H9 (cell line): ENCODE measurements at regions not wholly inside any gene's neighbourhood (a gene's known extent, or its start where the extent isn't known, plus 50 kb on each side); places are given as distances from the start of the nearest gene placed in this dataset.

Source experiments
- DNase-seq: peaks from one replicate; pipeline ENCODE4 v3.0.0-alpha.2; 2017
- H2AFZ ChIP-seq: one replicate; pipeline ENCODE4 v1.6.1; 2013; ENCODE audit warnings: mild to moderate bottlenecking, low read length, control low read depth, moderate library complexity
- H2AK5ac ChIP-seq: 2 replicates; pipeline ENCODE4 v1.6.1; 2013; ENCODE audit warnings: low read length, control low read depth, mixed read lengths; ENCODE audit not compliant: insufficient read length
- H2BK120ac ChIP-seq: one replicate; pipeline ENCODE4 v1.6.1; 2013; ENCODE audit warnings: low read depth, mild to moderate bottlenecking, low read length, control low read depth, inconsistent platforms; ENCODE audit not compliant: poor library complexity, severe bottlenecking
- H2BK12ac ChIP-seq: 2 replicates; pipeline ENCODE4 v1.6.1; 2013; ENCODE audit warnings: low read length, control low read depth, mixed read lengths, low read depth; ENCODE audit not compliant: insufficient read length
- H2BK15ac ChIP-seq: 2 replicates; pipeline ENCODE4 v1.6.1; 2013; ENCODE audit warnings: low read depth, low read length, control low read depth
- H2BK20ac ChIP-seq: one replicate; pipeline ENCODE4 v1.6.1; 2013; ENCODE audit warnings: low read depth, mild to moderate bottlenecking, low read length, control low read depth, inconsistent platforms; ENCODE audit not compliant: poor library complexity, severe bottlenecking
- H2BK5ac ChIP-seq: 2 replicates; pipeline ENCODE4 v1.6.1; 2013; ENCODE audit warnings: low read length, control low read depth, mixed read lengths; ENCODE audit not compliant: insufficient read length
- H3K14ac ChIP-seq: 2 replicates; pipeline ENCODE4 v1.6.1; 2013; ENCODE audit warnings: low read length, control low read depth; ENCODE audit not compliant: insufficient read depth
- H3K18ac ChIP-seq: 2 replicates; pipeline ENCODE4 v1.6.1; 2013; ENCODE audit warnings: low read depth, mild to moderate bottlenecking, mixed read lengths, low read length, control low read depth; ENCODE audit not compliant: insufficient read length
- H3K23ac ChIP-seq: 2 replicates; pipeline ENCODE4 v1.6.1; 2013; ENCODE audit warnings: low read length, control low read depth, mixed read lengths, low read depth; ENCODE audit not compliant: insufficient read length
- H3K23me2 ChIP-seq: 2 replicates; pipeline ENCODE4 v1.6.1; 2013; ENCODE audit warnings: low read depth, mild to moderate bottlenecking, mixed read lengths, low read length, control low read depth; ENCODE audit not compliant: insufficient read length, poor library complexity, severe bottlenecking
- H3K27ac ChIP-seq: 2 replicates; pipeline ENCODE4 v1.5.1; 2013; ENCODE audit warnings: low read length, control low read depth, mixed read lengths, low read depth; ENCODE audit not compliant: insufficient read length
- H3K27me3 ChIP-seq: 2 replicates; pipeline ENCODE4 v1.6.1; 2013; ENCODE audit warnings: low read length, control low read depth, inconsistent platforms; ENCODE audit not compliant: insufficient read depth
- H3K4ac ChIP-seq: 2 replicates; pipeline ENCODE4 v1.6.1; 2013; ENCODE audit warnings: low read depth, mild to moderate bottlenecking, control low read depth, inconsistent platforms, low read length, moderate library complexity
- H3K4me1 ChIP-seq: 2 replicates; pipeline ENCODE4 v1.6.1; 2013; ENCODE audit warnings: low read length, control low read depth, inconsistent platforms; ENCODE audit not compliant: insufficient read depth
- H3K4me2 ChIP-seq: 2 replicates; pipeline ENCODE4 v1.6.1; 2013; ENCODE audit warnings: low read length, control low read depth, mixed read lengths; ENCODE audit not compliant: insufficient read length, insufficient read depth
- H3K56ac ChIP-seq: 2 replicates; pipeline ENCODE4 v1.6.1; 2013; ENCODE audit warnings: low read depth, mild to moderate bottlenecking, mixed read lengths, low read length, control low read depth; ENCODE audit not compliant: insufficient read length
- H3K79me1 ChIP-seq: 2 replicates; pipeline ENCODE4 v1.6.1; 2013; ENCODE audit warnings: low read depth, mild to moderate bottlenecking, moderate library complexity, low read length, control low read depth, inconsistent platforms; ENCODE audit not compliant: insufficient read depth, poor library complexity, severe bottlenecking
- H3K79me2 ChIP-seq: 2 replicates; pipeline ENCODE4 v1.6.1; 2013; ENCODE audit warnings: low read length, control low read depth, inconsistent platforms; ENCODE audit not compliant: insufficient read depth
- H3K9ac ChIP-seq: 2 replicates; pipeline ENCODE4 v1.6.1; 2013; ENCODE audit warnings: low read length, control low read depth, mixed read lengths; ENCODE audit not compliant: insufficient read length; ENCODE audit errors: extremely low read depth
- H3K9me3 ChIP-seq: one replicate; pipeline ENCODE4 v1.6.1; 2013; ENCODE audit warnings: low read depth, low read length, inconsistent platforms; ENCODE audit not compliant: control insufficient read depth
- H3T11ph ChIP-seq: one replicate; pipeline ENCODE4 v1.6.1; 2013; ENCODE audit warnings: mild to moderate bottlenecking, low read length, control low read depth, inconsistent platforms
- H4K20me1 ChIP-seq: one replicate; pipeline ENCODE4 v1.6.1; 2013; ENCODE audit not compliant: control insufficient read depth, insufficient read length, insufficient read depth
- H4K5ac ChIP-seq: 2 replicates; pipeline ENCODE4 v1.6.1; 2013; ENCODE audit warnings: low read depth, mild to moderate bottlenecking, mixed read lengths, low read length, control low read depth; ENCODE audit not compliant: insufficient read length
- H4K8ac ChIP-seq: replicated peaks from 2 replicates; pipeline ENCODE4 v1.6.1; 2013; ENCODE audit warnings: low read length, control low read depth, mixed read lengths, low read depth; ENCODE audit not compliant: insufficient read length
- H4K91ac ChIP-seq: 2 replicates; pipeline ENCODE4 v1.6.1; 2013; ENCODE audit warnings: low read depth, mild to moderate bottlenecking, moderate library complexity, mixed read lengths, low read length, control low read depth; ENCODE audit not compliant: insufficient read length
- H3K27ac Mint-ChIP-seq, 3 experiments: 2 replicates in 2 of 3; 3 replicates in 1 of 3; pipeline ENCODE4 v1.8.0; 2020 to 2021; ENCODE audit warnings: mixed read lengths in 3 of 3, mild to moderate bottlenecking in 1 of 3, moderate library complexity in 1 of 3
- H3K27me3 Mint-ChIP-seq: 2 replicates; pipeline ENCODE4 v1.8.0; 2021; ENCODE audit warnings: low read depth, mild to moderate bottlenecking, moderate library complexity, mixed read lengths
- H3K36me3 Mint-ChIP-seq, 3 experiments: 2 replicates in 2 of 3; 3 replicates in 1 of 3; pipeline ENCODE4 v1.8.0; 2020 to 2021; ENCODE audit warnings: low read depth in 3 of 3, mixed read lengths in 3 of 3; ENCODE audit not compliant: insufficient read depth in 1 of 3
- H3K4me1 Mint-ChIP-seq, 2 experiments: 2 replicates each; pipeline ENCODE4 v1.8.0; 2020; ENCODE audit warnings: mixed read lengths in 2 of 2
- H3K4me3 Mint-ChIP-seq, 2 experiments: 2 replicates in 1 of 2; 3 replicates in 1 of 2; pipeline ENCODE4 v1.8.0; 2020 to 2021; ENCODE audit warnings: mild to moderate bottlenecking in 2 of 2, mixed read lengths in 2 of 2, moderate library complexity in 1 of 2
- H3K9me3 Mint-ChIP-seq, 2 experiments: 2 replicates in 1 of 2; 3 replicates in 1 of 2; pipeline ENCODE4 v1.8.0; 2020; ENCODE audit warnings: mild to moderate bottlenecking in 2 of 2, mixed read lengths in 2 of 2, moderate library complexity in 1 of 2
- CTCF ChIP-seq: fragments of 200-600 bp; sonication (generic); conservative IDR thresholded peaks from 3 replicates; pipeline ENCODE4 v1.8.0; 2021; ENCODE audit warnings: antibody characterized with exemption, mild to moderate bottlenecking
- WGBS: extraction: QIAGEN DNeasy Blood & Tissue Kit; methylation state at CpG from one replicate; pipeline ENCODE4 v1.1.7; 2013; ENCODE audit warnings: missing lambda C conversion rate, low lambda C conversion rate, mixed read lengths; ENCODE audit not compliant: insufficient read length; ENCODE audit errors: extremely low coverage; 5-methylcytosine and 5-hydroxymethylcytosine counted together

- Histone ChIP-seq H2BK5ac (no peak overlapping the region), H2AK5ac (no peak overlapping the region), H2BK12ac (no peak overlapping the region), H2BK20ac (no peak overlapping the region), H3K4me2 (no peak overlapping the region), H4K5ac (no peak overlapping the region), H3K23me2 (no peaks in the 10 kb centered on the region), H3K56ac (no peak overlapping the region), H3K14ac (no peak overlapping the region), H3K4me1 (peaks cover 4% of the 10 kb centered on the region; the same call in 1 of the 2 replicates), H2AFZ (no peak overlapping the region), H2BK120ac (no peak overlapping the region), H3K18ac (no peak overlapping the region), H3K4ac (no peak overlapping the region), H4K8ac (no peak overlapping the region), H3K27me3 (no peaks in the 10 kb centered on the region), H4K91ac (no peak overlapping the region), H3T11ph (no peak overlapping the region), H3K79me1 (no peaks in the 10 kb centered on the region), H2BK15ac (no peak overlapping the region), H3K23ac (no peak overlapping the region), H3K9me3 (peaks cover 9% of the 10 kb centered on the region), H3K27ac (no peak overlapping the region), H3K79me2 (no peaks in the 10 kb centered on the region), H3K9ac (no peak overlapping the region), H4K20me1 (no peaks in the 10 kb centered on the region)
- Mint-ChIP-seq H3K27me3 (peaks cover 12% of the 10 kb centered on the region), H3K27ac (no peak overlapping the region), H3K36me3 (peaks cover 8 to 46% (median 15%) of the 10 kb centered on the region in 3 experiments; a peak in 6 of 7 replicates), H3K4me3 (no peak overlapping the region), H3K4me1 (peaks cover 30 to 48% of the 10 kb centered on the region in 2 experiments), H3K9me3 (peaks cover 25 to 27% of the 10 kb centered on the region in 2 experiments)
- TF ChIP-seq CTCF = no peak
- DNase-seq = no peak
- WGBS = no CpG with 5 or more reads among the region's 6 CpGs
Observed at GRCh38 chr5:34480810-34481528, 175.2 kb upstream of the RAI14 start.
